ENCODE measurements at regions not wholly inside any gene's neighbourhood (a gene's known extent, or its start where the extent isn't known, plus 50 kb on each side); places are given as distances from the start of the nearest gene placed in this dataset.

- no peak for TF ChIP-seq POLR2AphosphoS5 (IDR thresholded peaks at IDR 0.05; ENCODE audit: low read depth, low read length)
- no peak for TF ChIP-seq SIN3A (IDR thresholded peaks at IDR 0.05; ENCODE audit: borderline replicate concordance, insufficient read depth, low read depth, low read length)
- TF ChIP-seq REST (IDR thresholded peaks at IDR 0.05; ENCODE audit: insufficient read depth in 1 of 2, low read depth in 2 of 2, low read length in 1 of 2), result no peak
- no peak for TF ChIP-seq TCF7L2 (IDR thresholded peaks at IDR 0.05; ENCODE audit: low read depth, low read length)
- no peak for TF ChIP-seq CTCF (IDR thresholded peaks at IDR 0.05)
- DNase-seq (ENCODE audit: low read depth, low spot score), result no peak
- H3K4me3 ChIP-seq (ENCODE audit: low read depth in 2 of 2, low read length in 2 of 2), result no peak overlapping the region
- intact Hi-C loops (cut with micrococcal nuclease; ENCODE audit: unreplicated experiment), result no loop called here
- CTCF ChIA-PET, result no interaction called here
- POLR2A ChIA-PET, result no interaction called here
- H3K4me1 ChIP-seq (ENCODE audit: control insufficient read depth, insufficient read depth, low read length), result no peaks in the 10 kb centered on the region
- in situ Hi-C loops (cut with HindIII; ENCODE audit: low pct_unique_long_range_greater_than_20kb, low sequenced_read_pairs), result no loop called here
- H3K36me3 ChIP-seq (ENCODE audit: control insufficient read depth, insufficient read depth, low read length), result no peaks in the 10 kb centered on the region
- no peaks in the 10 kb centered on the region for H3K9me3 ChIP-seq (ENCODE audit: control insufficient read depth, insufficient read depth, low read depth, low read length)
- no peak for ATAC-seq
- no peaks in the 10 kb centered on the region; the same call in 1 of the 2 replicates for H3K27me3 ChIP-seq (ENCODE audit: control insufficient read depth, insufficient read depth, low read length)
- BruUV-seq (replicated peaks), result no TSS peak
- H3K27ac ChIP-seq (ENCODE audit: low read length), result no peak overlapping the region
Measured at GRCh38 chr2:217618744-217619143, 384.1 kb downstream of the TNS1 start.

GRCh38 chr2:217617616-217618022, 385.2 kb downstream of the TNS1 start:
- no peak overlapping the region for H3K4me3 ChIP-seq (ENCODE audit: low read depth in 2 of 2, low read length in 2 of 2)
- POLR2A ChIA-PET, result interaction anchor here (0.7 kb wide), 1 partner anchor 247 kb away, joined by 20 read pairs; no protein-coding TSS in a partner anchor
- no peaks in the 10 kb centered on the region for H3K9me3 ChIP-seq (ENCODE audit: control insufficient read depth, insufficient read depth, low read depth, low read length)
- intact Hi-C loops (cut with micrococcal nuclease; ENCODE audit: unreplicated experiment), result no loop called here
- ATAC-seq, result no peak
- CTCF ChIA-PET, result no interaction called here
- DNase-seq (ENCODE audit: low read depth, low spot score), result no peak
- H3K4me1 ChIP-seq (ENCODE audit: control insufficient read depth, insufficient read depth, low read length), result no peaks in the 10 kb centered on the region
- TF ChIP-seq TCF7L2 (IDR thresholded peaks at IDR 0.05; ENCODE audit: low read depth, low read length), result no peak
- no peak for TF ChIP-seq POLR2AphosphoS5 (IDR thresholded peaks at IDR 0.05; ENCODE audit: low read depth, low read length)
- TF ChIP-seq SIN3A (IDR thresholded peaks at IDR 0.05; ENCODE audit: borderline replicate concordance, insufficient read depth, low read depth, low read length), result no peak
- no peak for TF ChIP-seq REST (IDR thresholded peaks at IDR 0.05; ENCODE audit: insufficient read depth in 1 of 2, low read depth in 2 of 2, low read length in 1 of 2)
- TF ChIP-seq CTCF (IDR thresholded peaks at IDR 0.05), result no peak
- BruUV-seq (replicated peaks), result no TSS peak
- H3K36me3 ChIP-seq (ENCODE audit: control insufficient read depth, insufficient read depth, low read length), result no peaks in the 10 kb centered on the region
- H3K27ac ChIP-seq (ENCODE audit: low read length), result no peak overlapping the region
- in situ Hi-C loops (cut with HindIII; ENCODE audit: low pct_unique_long_range_greater_than_20kb, low sequenced_read_pairs), result no loop called here
- H3K27me3 ChIP-seq (ENCODE audit: control insufficient read depth, insufficient read depth, low read length), result no peaks in the 10 kb centered on the region; the same call in 1 of the 2 replicates

Data from Panc1 (cell line).